ENCODE measurements at regions not wholly inside any gene's neighbourhood (a gene's known extent, or its start where the extent isn't known, plus 50 kb on each side); places are given as distances from the start of the nearest gene placed in this dataset.

GRCh38 chr3:102605153-102605552, 170.3 kb downstream of the ZPLD1 start:
- DNase-seq: no peak

- DNase-seq: no peak
These were observed 174.1 kb downstream of the ZPLD1 start for GRCh38 chr3:102608875-102609274.

GRCh38 chr3:102614021-102614569, 179.3 kb downstream of the ZPLD1 start:
- DNase-seq: no peak

DNA sequence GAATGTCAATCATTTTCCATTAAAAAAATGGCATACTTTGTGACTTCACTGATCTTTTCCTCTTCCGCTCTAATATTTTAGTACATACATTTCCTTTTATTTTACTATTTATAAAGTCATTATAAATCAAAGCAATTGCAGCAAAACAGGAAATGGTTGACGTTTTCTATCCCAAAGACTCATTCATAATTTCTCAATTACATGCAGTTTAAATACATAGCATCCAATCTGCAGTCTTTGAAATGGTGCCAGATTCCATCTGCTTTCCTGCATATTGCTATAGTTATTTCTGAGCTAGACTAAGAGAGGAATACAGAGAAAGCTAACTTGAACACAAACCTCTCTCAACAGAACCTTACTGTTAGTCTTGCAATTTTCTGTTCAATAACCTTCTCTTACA, 179.8 kb downstream of the ZPLD1 start:
- no peak for DNase-seq

GRCh38 chr3:102617381-102617780, 182.6 kb downstream of the ZPLD1 start:
- no peak for DNase-seq

GRCh38 chr3:102619361-102619760, 184.5 kb downstream of the ZPLD1 start:
- DNase-seq: no peak

- no peak for DNase-seq
These were observed 195.1 kb downstream of the ZPLD1 start for GRCh38 chr3:102629943-102630342.

- no peak for DNase-seq
These were observed 195.7 kb downstream of the ZPLD1 start for GRCh38 chr3:102630531-102630930.

DNA sequence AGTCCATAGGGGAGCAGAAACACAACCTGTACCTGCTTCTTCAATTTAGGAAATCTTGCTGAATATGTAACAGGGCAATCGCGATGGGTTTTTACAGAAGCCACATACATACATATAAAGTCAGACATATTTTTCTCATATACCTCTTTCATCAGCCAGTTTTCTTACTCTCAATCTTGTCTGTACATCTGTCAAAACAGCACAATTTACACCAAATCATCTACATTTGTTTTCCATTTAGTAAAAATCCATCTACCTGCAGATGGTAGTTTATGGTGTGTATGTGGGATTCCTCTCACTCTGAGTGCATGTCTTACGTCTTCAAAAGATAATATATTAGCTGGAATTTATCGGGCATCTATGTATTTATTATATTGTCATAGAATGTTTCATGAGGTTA, 208.7 kb downstream of the ZPLD1 start:
- DNase-seq: no peak

DNA sequence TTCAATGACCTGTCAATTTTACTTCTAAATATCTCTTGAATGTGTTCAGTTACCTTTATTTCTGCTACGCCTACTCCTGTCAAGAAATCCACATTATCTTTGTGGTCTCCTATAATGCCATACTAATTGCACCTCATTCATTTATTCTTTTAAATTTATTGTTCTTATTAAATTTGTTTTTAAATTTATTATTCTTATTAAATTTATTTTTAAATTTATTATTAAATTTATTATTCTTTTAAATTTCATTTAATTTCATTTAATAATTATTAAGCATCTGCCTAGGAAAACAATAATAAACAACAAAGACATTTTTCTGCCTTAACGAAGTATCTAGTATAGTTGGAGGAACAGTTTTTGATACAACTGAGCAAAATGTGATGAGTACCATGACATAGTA, 211.7 kb downstream of the ZPLD1 start:
- DNase-seq: no peak

- DNase-seq: no peak
These were observed 225.8 kb downstream of the ZPLD1 start for GRCh38 chr3:102660653-102661052.

DNA sequence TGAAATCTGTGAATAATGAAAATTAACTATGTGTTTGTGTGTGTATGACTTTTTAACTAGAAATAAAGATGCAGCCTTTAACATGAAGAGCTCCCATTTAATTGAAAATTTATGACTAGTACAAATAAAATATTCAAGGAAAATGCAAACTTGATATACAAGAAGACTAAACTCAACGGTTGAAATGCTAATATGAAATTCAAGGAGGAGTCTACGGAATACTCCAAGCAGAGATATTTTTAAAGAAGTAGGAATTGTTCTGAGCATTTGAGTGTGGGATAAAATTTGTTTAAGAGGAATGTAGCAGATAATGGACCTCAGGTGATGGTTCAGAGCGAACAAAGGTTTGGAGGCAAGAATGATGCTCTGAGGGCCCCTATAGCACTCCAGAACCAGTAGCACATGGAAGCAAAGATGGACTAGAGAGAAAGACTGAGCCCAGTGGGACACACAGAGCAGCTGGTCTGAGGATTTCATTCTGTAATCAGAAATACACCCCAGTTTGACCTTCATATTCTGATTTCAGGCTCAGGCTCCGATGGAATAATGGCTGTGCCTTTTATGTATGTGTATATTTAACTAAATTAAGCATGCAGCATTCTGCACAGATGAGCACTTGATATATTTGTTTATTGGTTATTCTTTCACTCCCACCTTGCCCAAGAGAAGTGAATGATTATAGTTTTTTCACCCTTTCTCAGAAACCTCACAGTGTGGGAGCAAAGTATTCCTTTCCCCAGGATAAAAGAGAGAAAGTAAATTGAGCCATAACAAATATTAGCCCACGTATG, 227.1 kb downstream of the ZPLD1 start:
- no peak for DNase-seq

- no peak for DNase-seq
These were observed 227.6 kb downstream of the ZPLD1 start for GRCh38 chr3:102662498-102662772.

DNA sequence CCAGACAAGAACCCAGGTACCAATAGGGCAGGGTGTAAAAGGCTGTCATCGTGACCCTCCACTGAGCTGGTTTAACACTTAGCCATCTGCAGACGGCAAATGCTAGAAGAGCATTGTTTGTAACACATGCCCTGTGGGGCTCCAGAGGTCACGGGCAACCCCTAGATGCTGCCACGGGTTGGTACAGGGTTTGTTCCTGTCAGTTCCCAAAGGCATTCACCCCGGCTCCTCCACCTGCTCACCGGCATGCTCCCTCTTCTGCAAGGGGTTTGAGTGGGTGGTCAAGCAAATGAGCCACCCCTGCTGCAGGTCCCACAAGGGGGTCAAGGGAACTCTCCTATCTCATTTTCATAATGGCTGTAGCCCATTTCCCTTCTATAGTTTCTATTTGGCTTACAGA, 229.3 kb downstream of the ZPLD1 start:
- no peak for DNase-seq

- no peak for DNase-seq
These were observed 230.4 kb downstream of the ZPLD1 start for GRCh38 chr3:102665183-102665582.

GRCh38 chr3:102668247-102668646, 233.4 kb downstream of the ZPLD1 start:
- no peak for DNase-seq

DNA sequence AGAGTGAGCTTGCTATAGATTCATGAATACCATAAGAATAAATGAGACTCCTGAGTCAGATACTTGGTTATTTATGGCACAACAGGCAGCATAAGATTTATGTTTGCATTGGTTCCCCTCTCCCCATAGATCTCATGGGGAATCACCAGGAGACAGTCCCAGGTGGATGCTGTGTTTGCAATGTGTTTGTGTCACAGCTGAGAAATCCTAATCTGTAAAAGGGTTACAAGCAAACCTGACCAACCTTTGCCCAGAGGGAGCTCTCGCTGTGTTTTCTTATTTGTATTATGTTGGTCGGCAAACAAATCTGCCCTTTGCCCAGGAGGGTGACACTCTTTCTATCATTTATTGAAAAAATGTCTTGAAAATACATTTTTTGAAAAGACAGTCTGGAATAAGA, 236.2 kb downstream of the ZPLD1 start:
- DNase-seq: no peak

GRCh38 chr3:102672305-102672704, 237.5 kb downstream of the ZPLD1 start:
- DNase-seq: no peak

DNA sequence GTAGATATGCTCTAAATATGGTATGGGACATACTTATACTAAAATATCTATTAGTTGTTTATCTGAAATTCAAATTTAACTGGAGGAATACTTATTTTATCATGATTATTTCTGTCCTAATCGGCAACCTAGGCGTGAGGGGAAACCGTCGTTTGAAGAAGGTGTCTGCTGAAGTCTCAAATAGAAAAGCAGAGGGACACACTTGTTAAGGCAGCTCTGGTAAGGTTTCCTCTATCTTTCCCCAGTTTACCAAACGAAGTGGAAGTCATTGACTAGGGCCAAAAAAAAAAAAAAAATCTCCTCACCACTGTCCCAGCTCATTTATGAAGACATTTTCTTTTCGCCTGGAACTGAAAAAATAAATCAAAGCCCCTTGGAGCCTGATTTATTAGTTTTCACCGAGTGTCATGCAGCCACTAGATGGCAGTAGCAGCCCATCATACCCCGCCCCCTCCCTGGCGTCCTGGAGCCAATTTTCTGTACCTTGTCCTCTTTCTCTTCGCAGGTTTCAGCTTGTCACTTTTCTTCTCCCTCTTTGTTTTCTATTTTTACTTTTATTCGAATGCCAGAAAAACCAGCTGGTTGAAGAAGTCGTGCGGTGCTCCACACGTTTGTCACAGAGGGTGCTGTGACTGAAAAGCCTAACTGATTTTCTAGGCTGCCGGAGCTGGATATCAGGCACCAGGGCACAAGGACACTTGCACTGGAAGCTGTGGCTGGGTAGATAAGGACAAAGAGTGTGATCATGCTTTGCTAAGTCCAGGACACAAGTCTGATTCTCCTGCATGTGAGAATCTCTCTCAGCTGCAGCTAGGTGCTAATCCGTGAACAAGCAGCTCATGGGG, 238.7 kb downstream of the ZPLD1 start:
- DNase-seq: peak; percentile 45

- no peak for DNase-seq
These were observed 239.5 kb downstream of the ZPLD1 start for GRCh38 chr3:102674284-102674683.

DNA sequence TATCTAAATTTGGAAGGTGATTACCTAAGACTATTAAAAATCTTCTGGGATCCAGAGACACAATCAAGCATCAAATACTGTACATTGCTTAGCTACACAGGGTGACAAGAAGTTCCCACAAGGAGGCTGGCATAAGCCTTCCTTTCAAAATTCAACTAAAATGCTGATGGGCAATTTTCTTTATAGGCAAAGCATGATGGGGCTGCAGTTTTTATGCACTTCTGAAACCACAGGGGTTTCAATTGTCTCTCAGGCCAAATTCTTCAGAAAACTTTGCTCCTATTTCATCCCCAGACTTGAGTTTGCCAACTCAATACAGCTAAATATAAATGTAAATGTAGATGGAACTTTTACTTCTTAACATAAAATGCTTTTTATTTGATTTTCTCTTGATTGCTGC, 241.6 kb downstream of the ZPLD1 start:
- no peak for DNase-seq

DNA sequence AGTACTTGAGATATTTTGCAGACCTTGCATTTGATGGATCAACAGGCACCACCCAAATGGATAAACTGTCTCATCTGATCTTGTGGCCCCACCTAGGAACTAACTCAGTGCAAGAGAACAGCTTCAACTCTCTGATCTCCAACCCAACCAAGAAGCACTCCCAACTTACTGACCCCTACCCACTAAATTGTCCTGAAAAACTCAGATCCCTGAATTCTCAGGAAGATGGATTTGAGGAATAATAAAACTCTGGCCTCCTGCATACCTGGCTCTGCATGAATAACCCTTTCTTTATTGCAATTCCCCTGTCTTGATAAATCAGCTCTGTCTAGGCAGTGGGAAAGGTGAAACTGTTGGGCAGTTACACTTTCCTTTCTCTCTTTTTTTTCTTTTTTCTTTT, 247.9 kb downstream of the ZPLD1 start:
- no peak for DNase-seq

GRCh38 chr3:102686792-102687191, 252.0 kb downstream of the ZPLD1 start:
- no peak for DNase-seq

DNA sequence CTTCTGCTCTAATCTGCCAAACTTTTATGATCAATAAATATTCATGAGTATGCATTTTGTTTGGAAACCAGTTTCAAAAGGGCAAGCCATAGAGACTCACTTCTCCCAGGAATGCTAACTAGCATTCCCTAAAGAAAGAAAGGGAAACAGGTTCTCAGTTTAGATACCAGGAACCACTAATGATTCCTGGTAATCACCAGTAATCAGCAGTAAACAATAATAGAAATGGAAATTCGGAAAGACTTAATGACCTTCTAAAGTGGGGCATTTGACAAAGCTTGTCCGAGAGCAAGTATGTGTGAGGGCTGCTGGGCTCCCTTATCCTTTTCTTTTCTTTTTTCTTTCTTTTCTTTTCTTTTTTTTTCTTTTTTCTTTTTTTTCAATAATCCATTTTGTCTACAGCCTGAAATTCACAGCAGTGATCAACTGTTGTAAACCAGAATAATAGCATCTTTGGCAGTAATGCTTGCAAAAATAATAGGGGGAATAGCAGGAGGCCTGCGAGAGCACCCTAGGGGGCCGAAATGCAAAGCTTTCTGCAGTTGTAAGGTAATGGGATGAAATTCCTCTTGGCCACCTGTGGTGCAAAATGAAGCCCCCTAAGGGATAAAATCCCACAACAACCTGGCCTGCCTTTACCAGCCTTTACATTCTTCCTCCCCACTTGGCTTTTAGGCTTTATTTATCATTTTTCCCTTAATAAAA, 253.2 kb downstream of the ZPLD1 start:
- DNase-seq: no peak

Data from activated CD4-positive, alpha-beta T cell treated with anti-CD3 and anti-CD28 coated beads for 4 hours (primary cell).